Left colon (tissue), 2 donors: ENCODE measurements at regions not wholly inside any gene's neighbourhood (a gene's known extent, or its start where the extent isn't known, plus 50 kb on each side); places are given as distances from the start of the nearest gene placed in this dataset.
"Not testable (repeated sequence)": the region's sequence is repeated elsewhere in the genome, so short reads cannot be mapped to it uniquely, and the experiment has no call there.

Source experiments
- ATAC-seq: fragments of 200-7000 bp; cut with Tn5 transposase; one replicate; pipeline ENCODE4 v1.9.1; 2020; ENCODE audit warnings: mild to moderate bottlenecking, moderate library complexity
- DNase-seq, 2 donors: peaks; one replicate each; pipeline ENCODE4 v3.0.0-alpha.2; 2020
- intact Hi-C, 2 donors: fragments of 100-400 bp; cut with DNase I in 1 of 2; cut with micrococcal nuclease in 1 of 2; formaldehyde crosslinking; loops; one replicate each; pipeline versions ENCODE4 v1.11.2 to v1.14.0; 2022; cut with DNase I, micrococcal nuclease
- donor health status: DM: no; HTN: no; CAD: no.
- donor health status: DM: yes; HTN: yes; CAD: no.

GRCh38 chr1:229156872-229157271 is 114.0 kb upstream of the RAB4A start:
- DNase-seq (no peak), ATAC-seq (peak; percentile 53)
- intact Hi-C loops, result no loop called here

DNA sequence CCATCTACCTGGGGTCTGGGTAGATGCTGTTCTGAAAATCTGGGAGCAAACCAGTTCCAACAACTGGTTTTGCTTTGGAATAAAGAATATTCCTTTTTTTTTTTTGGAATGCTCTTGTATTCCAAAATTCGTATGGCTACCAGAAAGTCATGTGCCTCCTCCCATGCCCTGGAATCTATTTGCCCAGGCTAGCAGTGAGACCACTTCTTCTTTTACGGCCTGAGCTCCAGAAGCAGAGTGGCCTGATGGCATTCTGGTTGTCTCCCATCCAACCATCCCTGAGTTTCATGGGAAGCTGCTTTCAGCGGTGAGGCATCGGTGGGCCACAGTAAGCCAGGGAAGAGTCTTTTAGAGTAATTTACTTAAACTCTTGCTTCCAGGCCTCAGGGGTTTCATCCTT is 113.4 kb upstream of the RAB4A start:
- ATAC-seq, result no peak
- intact Hi-C loops, result no loop called here
- no peak for DNase-seq

DNA sequence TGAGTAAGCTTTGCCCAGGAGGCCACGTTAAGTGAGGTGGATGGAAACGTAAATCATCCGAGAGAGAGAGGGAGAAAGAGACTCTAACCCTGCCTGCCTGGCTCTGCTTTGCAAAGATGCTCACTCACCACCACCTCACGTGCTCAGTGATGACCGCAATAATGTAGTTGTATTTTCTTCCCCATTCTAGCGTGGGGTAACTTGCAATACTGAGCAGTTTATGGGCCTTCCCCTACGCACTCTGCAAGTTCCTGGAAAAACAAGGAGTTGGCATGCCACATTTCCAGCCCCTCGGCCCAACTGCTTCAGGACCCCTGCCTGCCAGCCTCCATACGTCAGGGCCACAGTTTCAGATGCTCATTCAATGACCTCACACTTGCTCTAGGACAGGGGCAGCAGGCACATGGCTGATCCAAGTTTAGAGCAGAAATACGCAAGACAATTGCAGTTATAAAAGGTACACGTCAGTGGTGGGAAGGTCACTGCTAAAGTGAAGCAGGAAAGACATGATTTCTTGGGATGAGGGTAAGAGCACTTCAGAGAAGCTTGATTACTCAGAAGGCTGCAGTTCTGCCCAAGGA is 112.5 kb upstream of the RAB4A start:
- intact Hi-C loops, result no loop called here
- DNase-seq (peak in 1 of 2 donors; percentile 42), ATAC-seq (peak; percentile 85)

DNA sequence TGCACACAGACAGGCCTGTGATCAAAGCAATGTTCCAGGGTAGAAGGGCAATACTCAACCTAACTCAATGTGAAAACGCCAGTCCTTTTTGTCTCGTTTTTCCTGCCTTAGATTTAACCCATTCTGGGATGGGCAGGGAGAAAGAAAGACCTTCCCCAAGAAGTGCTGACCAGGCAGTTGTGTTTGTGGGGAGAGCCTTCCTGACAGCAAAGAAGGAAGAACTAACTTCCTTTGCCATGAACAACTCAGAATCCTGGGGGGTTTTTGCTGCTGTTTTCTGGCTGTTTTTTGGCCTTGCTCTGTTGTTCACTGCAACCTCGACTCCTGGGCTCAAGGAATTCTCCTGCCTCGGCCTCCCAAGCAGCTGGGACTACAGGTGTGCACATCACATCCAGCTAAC is 112.0 kb upstream of the RAB4A start:
- DNase-seq (no peak), ATAC-seq (no peak)
- intact Hi-C loops, result no loop called here

DNA sequence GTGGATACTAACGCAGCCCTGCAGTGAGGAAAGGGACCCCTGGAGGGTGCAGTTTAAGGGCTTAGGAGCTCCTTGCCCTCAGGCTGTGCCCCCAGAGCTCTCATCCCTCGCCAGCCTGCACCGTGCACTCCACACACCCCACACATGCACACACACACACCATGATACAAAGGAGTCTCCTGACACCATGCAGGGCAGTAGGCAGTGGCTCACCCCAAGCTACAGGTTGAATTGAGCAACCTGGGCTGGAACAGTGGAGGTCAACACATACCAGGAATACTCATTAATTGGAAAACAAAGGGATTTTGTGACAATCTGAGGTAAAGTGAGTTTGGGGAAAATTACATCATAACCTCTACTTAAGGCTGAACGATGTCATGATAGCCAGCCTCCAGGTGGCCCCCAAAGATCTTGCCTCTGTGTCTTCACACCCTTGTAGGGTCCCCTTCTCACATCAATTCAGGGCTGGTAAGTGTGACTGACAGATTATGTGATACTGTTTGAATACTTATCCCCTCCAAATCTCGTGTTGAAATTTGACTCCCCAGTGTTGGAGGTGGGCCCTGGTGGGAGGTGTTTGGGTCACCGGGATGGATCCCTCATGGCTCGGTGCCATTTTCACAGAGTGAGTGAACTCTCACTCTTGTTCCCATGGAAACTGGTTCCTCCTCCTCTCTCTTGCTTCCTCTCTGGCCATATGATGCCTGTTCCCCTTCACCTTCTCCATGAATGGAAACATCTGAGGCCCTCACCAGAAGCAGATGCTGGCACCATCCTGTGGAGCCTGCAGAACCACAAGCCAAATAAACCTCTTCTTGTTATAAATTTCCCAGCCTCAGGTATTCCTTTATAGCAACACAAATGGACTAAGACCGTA is 111.0 kb upstream of the RAB4A start:
- no peak for DNase-seq
- intact Hi-C loops, result no loop called here
- no peak for ATAC-seq

GRCh38 chr1:229161740-229162139 is 109.2 kb upstream of the RAB4A start:
- DNase-seq (no peak), ATAC-seq (no peak)
- intact Hi-C loops, result no loop called here

DNA sequence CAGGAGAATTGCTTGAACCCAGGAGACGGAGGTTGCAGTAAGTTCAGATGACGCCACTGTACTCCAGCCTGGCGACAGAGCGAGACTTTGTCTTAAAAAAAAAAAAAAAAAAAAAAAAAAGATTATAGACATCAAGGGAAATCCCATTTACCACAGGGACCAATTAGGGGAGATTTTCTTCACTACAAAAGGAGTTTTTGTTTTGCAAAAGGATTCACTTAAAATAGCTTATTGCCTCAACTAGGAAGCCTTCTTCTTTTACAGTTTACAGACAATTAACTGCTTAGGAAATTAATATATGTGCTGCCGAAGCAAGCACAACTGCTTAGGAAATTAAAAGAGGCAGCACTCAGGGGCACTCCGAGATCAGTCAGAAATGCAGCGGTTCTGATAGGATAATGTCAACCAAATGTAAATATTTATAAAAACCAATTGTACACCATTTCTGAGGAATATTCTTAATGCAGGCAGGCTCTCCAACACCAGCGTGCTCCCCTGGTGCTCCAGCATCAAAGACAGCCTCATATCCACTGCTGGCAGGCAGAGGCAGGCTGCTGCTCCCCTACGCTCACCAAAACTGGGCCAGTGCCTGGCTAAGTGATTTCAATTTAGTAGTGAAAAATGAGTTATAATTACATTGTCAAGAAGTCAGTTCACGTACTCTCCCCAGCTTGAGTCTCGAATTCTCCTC is 107.9 kb upstream of the RAB4A start:
- no peak for DNase-seq
- intact Hi-C loops, result no loop called here
- no peak for ATAC-seq

DNA sequence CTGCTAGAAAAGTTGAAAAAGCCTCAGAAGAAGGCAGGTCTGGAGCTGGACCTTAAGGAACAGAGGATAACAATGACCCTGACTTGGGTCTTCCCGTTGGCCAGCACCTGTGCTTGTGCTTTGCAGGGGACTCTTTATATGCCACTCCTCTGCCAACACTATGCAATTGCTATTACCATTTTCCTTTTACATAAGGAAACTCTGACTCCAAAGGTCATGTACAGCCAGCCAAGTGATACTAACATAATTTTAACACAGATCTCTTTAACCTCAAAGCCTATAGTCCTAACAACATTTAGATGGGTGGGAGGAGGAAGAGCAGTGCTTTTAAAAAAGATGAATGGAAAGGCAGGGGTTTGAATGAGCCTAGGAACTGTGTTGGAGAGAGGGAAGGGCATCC is 106.6 kb upstream of the RAB4A start:
- intact Hi-C loops, result no loop called here
- ATAC-seq (peak; percentile 86), DNase-seq (no peak)

- intact Hi-C loops, result no loop called here
- ATAC-seq (peak; percentile 88), DNase-seq (peak; percentile 37 to 67)
These were observed 105.8 kb upstream of the RAB4A start for GRCh38 chr1:229164836-229165735.

- intact Hi-C loops, result no loop called here
- ATAC-seq, result no peak
- DNase-seq, result no peak
These were observed 103.6 kb upstream of the RAB4A start for GRCh38 chr1:229167318-229167717.

DNA sequence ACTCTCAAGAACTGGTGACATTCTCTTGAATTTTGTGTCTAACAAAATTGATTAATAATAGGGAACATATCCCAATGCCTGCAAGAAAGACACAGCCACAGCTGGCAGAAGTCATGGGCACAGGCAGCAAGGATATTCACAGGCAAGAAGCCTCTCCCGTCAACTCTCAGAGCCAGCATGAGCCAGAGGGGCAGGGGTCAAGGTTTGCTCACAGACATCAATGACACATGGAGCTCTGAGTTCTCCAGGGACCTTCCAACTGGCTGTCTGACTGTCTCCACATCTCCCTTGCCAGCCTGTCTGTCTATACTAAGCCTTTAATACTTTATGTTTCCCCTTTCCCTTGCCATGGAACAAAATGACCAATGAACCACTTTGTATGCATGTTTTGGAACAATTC is 101.5 kb upstream of the RAB4A start:
- DNase-seq (no peak), ATAC-seq (no peak)
- intact Hi-C loops, result no loop called here

GRCh38 chr1:229170274-229170673 is 100.6 kb upstream of the RAB4A start:
- ATAC-seq (no peak), DNase-seq (no peak)
- intact Hi-C loops, result no loop called here

DNA sequence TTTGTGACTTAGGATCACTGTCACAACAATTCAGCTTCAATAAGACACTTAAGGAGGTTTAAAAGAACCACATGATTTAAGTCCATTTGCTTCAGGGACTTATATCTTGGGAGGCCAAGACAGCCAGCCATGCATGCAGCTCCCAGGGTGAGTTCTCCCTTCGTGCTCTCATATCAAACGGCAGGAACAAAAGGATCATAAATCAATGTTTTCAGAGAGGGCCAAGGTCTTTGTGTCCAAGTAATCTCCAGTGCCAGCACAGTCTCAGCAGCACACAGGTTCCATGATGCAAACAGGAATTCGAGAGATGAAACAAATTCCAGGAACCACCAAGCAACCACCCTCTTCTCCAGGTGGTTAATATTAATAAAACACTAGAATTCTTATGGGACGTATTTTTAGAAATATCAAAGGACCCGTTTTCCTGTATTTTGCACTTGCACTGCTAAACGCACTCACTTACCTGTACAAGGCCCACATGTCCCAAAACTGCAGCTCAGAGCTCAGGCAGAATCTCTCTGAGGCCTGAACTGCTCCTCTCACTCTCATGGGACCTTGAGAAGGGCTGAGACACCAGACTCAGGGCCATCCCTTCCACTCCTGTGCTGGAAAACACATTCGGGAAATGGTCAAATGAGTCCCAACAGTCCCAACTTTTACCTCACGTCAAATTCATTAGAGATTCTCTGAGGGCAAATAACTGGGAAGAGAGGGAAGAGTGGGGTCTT is 100.0 kb upstream of the RAB4A start:
- no peak for DNase-seq
- intact Hi-C loops, result no loop called here
- ATAC-seq, result peak; percentile 69

DNA sequence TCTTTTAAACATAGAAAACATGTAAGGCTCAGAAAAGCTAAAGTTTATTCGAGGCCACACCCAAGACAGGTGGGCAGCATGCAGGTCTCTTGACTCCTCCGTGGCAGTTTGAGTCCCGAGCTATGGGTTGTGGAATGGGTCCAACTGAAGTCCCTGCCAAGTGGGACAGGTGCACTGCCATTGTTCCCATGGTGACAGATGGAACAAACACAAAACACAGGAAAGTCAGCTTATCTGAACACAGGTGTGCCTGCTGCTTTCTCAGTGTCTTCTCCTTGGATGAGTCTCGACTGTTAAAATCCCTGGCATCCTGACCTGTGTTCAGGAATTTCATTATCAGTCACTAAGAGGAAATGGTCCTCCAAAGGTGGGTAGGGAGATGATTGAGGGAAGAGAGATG is 99.0 kb upstream of the RAB4A start:
- ATAC-seq (peak; percentile 90), DNase-seq (peak; percentile 67 to 80)
- intact Hi-C loops, result no loop called here

GRCh38 chr1:229173491-229174476 is 97.1 kb upstream of the RAB4A start:
- DNase-seq, intact Hi-C loops: not testable (repeated sequence)
- ATAC-seq, result peak; percentile 12

DNA sequence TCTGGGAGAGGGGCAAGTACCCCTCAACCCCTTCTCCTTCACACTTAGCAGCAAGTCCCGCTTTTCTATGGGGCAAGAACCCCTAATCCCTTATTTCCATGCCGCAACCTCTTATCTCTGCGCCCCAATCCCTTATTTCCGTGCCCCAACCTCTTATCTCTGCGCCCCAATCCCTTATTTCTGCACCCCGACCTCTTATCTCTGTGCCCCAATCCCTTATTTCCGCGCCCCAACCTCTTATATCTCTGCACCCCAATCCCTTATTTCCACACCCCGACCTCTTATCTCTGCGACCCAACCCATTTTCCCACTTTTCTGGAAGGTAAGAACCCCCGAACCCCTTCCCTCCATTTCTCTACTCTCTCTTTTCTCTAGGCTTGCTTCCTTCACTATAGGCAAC is 95.6 kb upstream of the RAB4A start:
- intact Hi-C loops, DNase-seq: not testable (repeated sequence)

GRCh38 chr1:229176457-229176856 is 94.5 kb upstream of the RAB4A start:
- DNase-seq, ATAC-seq, intact Hi-C loops: not testable (repeated sequence)

More for the DNA sequence above, 95.6 kb upstream of the RAB4A start:
- not testable (repeated sequence) for ATAC-seq
